ENCODE measurements at regions not wholly inside any gene's neighbourhood (a gene's known extent, or its start where the extent isn't known, plus 50 kb on each side); places are given as distances from the start of the nearest gene placed in this dataset.

DNA sequence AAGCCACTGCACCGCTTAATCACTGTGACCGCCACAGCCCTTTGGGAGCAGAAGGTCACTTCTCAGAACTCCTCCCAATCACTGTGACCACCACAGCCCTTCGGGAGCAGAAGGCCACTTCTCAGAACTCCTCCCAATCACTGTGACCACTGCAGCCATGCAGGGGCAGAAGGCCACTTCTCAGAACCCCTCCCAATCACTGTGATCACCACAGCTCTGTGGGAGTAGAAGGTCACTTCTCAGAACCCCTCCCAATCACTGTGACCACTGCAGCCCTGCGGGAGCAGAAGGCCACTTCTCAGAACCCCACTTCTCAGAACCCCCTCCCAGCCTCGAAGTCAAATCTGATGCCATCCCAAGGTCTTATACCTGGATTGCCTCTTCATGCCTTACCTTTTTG, 56.8 kb upstream of the DAPL1 start:
- H3K4me3 ChIP-seq (ENCODE audit: low read length): no peak overlapping the region
- H3K79me2 ChIP-seq (ENCODE audit: low read length): no peaks in the 10 kb centered on the region
- H3K36me3 ChIP-seq (replicated peaks; ENCODE audit: low read depth, low read length): no peaks in the 10 kb centered on the region
- H4K20me1 ChIP-seq (ENCODE audit: insufficient read depth, low read length): no peaks in the 10 kb centered on the region
- H3K4me2 ChIP-seq (ENCODE audit: low read length): no peak overlapping the region
- no peak overlapping the region for H3K27ac ChIP-seq (ENCODE audit: low read length)
- no peaks in the 10 kb centered on the region for H3K4me1 ChIP-seq (ENCODE audit: low read length)
- H3K27me3 ChIP-seq (ENCODE audit: low read depth, low read length): peaks cover 28% of the 10 kb centered on the region; the same call in 1 of the 2 replicates
- no peaks in the 10 kb centered on the region for H3K9me3 ChIP-seq (ENCODE audit: insufficient read depth, low read length)
- H2AFZ ChIP-seq (ENCODE audit: low read depth, low read length): no peak overlapping the region
- H3K9ac ChIP-seq (ENCODE audit: low read length): no peak overlapping the region
- TF ChIP-seq EZH2phosphoT487 (IDR thresholded peaks at IDR 0.05; ENCODE audit: low read depth): no peak
- TF ChIP-seq, protein P1, sequence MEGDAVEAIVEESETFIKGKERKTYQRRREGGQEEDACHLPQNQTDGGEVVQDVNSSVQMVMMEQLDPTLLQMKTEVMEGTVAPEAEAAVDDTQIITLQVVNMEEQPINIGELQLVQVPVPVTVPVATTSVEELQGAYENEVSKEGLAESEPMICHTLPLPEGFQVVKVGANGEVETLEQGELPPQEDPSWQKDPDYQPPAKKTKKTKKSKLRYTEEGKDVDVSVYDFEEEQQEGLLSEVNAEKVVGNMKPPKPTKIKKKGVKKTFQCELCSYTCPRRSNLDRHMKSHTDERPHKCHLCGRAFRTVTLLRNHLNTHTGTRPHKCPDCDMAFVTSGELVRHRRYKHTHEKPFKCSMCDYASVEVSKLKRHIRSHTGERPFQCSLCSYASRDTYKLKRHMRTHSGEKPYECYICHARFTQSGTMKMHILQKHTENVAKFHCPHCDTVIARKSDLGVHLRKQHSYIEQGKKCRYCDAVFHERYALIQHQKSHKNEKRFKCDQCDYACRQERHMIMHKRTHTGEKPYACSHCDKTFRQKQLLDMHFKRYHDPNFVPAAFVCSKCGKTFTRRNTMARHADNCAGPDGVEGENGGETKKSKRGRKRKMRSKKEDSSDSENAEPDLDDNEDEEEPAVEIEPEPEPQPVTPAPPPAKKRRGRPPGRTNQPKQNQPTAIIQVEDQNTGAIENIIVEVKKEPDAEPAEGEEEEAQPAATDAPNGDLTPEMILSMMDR (IDR thresholded peaks at IDR 0.05; ENCODE audit: low read depth, low read length): no peak

DNA sequence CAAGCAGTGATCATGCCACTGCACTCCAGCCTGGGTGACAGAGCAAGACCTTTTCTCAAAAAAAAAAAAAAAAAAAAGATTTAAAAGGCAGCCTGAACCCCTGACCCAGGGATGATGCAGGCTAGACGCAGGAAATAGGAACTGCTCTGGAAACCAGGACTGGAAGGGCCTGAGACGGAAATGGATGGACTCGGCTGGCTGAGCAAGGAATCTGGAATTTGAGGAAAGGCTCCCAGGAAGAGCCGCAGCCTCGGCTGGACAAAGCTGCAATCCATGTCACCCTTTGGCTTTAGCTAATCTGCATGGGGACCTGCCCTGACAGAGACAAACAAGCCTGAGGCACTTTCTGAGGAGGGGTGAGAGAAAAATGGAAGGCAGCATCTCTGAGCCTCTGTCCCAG, 55.0 kb upstream of the DAPL1 start:
- H2AFZ ChIP-seq (ENCODE audit: low read depth, low read length): no peak overlapping the region
- TF ChIP-seq EZH2phosphoT487 (IDR thresholded peaks at IDR 0.05; ENCODE audit: low read depth): no peak
- TF ChIP-seq, protein P1 (IDR thresholded peaks at IDR 0.05; ENCODE audit: low read depth, low read length): no peak
- no peaks in the 10 kb centered on the region for H3K9me3 ChIP-seq (ENCODE audit: insufficient read depth, low read length)
- H4K20me1 ChIP-seq (ENCODE audit: insufficient read depth, low read length): no peaks in the 10 kb centered on the region
- H3K9ac ChIP-seq (ENCODE audit: low read length): no peak overlapping the region
- no peaks in the 10 kb centered on the region for H3K36me3 ChIP-seq (replicated peaks; ENCODE audit: low read depth, low read length)
- H3K4me1 ChIP-seq (ENCODE audit: low read length): peaks cover 8% of the 10 kb centered on the region
- no peak overlapping the region for H3K4me3 ChIP-seq (ENCODE audit: low read length)
- no peak overlapping the region for H3K27ac ChIP-seq (ENCODE audit: low read length)
- H3K27me3 ChIP-seq (ENCODE audit: low read depth, low read length): peaks cover 23% of the 10 kb centered on the region; the same call in 1 of the 2 replicates
- no peaks in the 10 kb centered on the region for H3K79me2 ChIP-seq (ENCODE audit: low read length)
- H3K4me2 ChIP-seq (ENCODE audit: low read length): no peak overlapping the region

DNA sequence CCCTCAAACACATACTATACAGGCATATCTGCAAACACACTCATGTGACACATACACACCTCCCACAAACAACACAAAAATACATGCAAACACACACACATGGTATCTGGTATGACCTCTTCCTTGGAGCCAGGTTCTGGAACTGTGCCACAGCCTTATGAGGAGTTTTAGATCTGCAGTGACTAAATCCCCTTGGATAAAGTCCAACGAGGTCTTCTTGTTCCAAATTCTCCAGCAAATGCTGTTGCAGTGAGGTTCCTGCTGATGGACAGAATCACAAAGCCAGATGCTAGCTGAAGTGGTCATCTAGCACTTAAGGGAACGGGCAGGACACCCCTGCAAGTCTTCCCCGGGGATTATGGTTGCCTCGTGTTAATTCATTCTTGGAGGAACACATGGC, 54.5 kb upstream of the DAPL1 start:
- Histone ChIP-seq H3K4me1 (ENCODE audit: low read length) (peaks cover 8% of the 10 kb centered on the region), H3K36me3 (replicated peaks; ENCODE audit: low read depth, low read length) (no peaks in the 10 kb centered on the region), H3K9ac (ENCODE audit: low read length) (no peak overlapping the region), H2AFZ (ENCODE audit: low read depth, low read length) (no peak overlapping the region), H4K20me1 (ENCODE audit: insufficient read depth, low read length) (no peaks in the 10 kb centered on the region), H3K9me3 (ENCODE audit: insufficient read depth, low read length) (no peaks in the 10 kb centered on the region), H3K4me3 (ENCODE audit: low read length) (no peak overlapping the region), H3K27ac (ENCODE audit: low read length) (no peak overlapping the region), H3K4me2 (ENCODE audit: low read length) (no peak overlapping the region), H3K79me2 (ENCODE audit: low read length) (no peaks in the 10 kb centered on the region), H3K27me3 (ENCODE audit: low read depth, low read length) (peaks cover 21% of the 10 kb centered on the region; the same call in 1 of the 2 replicates)
- TF ChIP-seq, protein P1 (IDR thresholded peaks at IDR 0.05; ENCODE audit: low read depth, low read length): no peak
- TF ChIP-seq EZH2phosphoT487 (IDR thresholded peaks at IDR 0.05; ENCODE audit: low read depth): no peak

DNA sequence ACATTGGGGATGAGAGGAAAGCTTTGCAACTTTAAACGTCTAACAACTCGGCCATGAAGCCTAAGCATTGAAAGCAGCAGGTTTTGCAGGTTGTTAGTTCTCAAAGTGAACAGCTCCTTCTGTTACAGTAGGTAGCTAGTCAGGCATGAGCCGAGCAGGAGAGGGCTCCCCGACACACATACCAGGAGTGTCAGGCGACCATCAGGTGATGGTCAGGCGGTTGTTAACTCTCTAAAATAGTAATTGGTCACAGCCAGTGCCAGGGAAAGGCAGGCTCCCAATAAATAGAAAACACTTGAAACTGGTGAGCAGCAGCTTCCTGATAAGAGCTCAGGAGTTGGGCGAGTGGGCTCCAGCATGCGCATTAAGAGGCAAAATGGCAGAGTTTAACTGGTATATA, 53.5 kb upstream of the DAPL1 start:
- Histone ChIP-seq H3K4me3 (ENCODE audit: low read length) (no peak overlapping the region), H3K4me2 (ENCODE audit: low read length) (no peak overlapping the region), H4K20me1 (ENCODE audit: insufficient read depth, low read length) (no peaks in the 10 kb centered on the region), H3K9ac (ENCODE audit: low read length) (no peak overlapping the region), H3K79me2 (ENCODE audit: low read length) (no peaks in the 10 kb centered on the region), H3K4me1 (ENCODE audit: low read length) (peaks cover 8% of the 10 kb centered on the region), H3K27ac (ENCODE audit: low read length) (no peak overlapping the region), H3K9me3 (ENCODE audit: insufficient read depth, low read length) (no peaks in the 10 kb centered on the region), H3K36me3 (replicated peaks; ENCODE audit: low read depth, low read length) (no peaks in the 10 kb centered on the region), H2AFZ (ENCODE audit: low read depth, low read length) (no peak overlapping the region), H3K27me3 (ENCODE audit: low read depth, low read length) (peaks cover 24% of the 10 kb centered on the region)
- TF ChIP-seq EZH2phosphoT487 (IDR thresholded peaks at IDR 0.05; ENCODE audit: low read depth): no peak
- TF ChIP-seq, protein P1 (IDR thresholded peaks at IDR 0.05; ENCODE audit: low read depth, low read length): no peak
